ENCODE measurements at regions not wholly inside any gene's neighbourhood (a gene's known extent, or its start where the extent isn't known, plus 50 kb on each side); places are given as distances from the start of the nearest gene placed in this dataset.

DNA sequence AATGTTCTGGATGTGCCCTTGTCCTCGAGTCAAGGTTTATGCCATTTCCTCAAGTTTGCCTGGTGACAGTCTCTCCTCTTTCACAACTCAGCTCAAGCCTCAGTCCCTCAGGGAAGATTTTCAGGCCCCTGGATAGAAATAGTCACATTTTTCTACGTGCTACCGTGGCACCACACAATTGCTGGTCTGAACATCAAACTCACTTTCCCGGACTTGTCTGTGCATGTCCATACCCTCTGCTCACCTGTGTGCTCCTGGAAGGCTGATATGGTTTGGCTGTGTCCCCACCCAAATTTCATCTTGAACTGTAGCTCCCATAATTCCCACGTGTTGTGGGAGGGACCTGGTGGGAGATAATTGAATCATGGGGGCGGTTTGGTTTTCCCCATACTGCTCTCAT, 129.7 kb downstream of the HS3ST1 start:
- DNase-seq (ENCODE audit: low read depth in 1 of 2, low spot score in 2 of 2) (no peak), FAIRE-seq (no peak)
- no peak overlapping the region for H3K18ac ChIP-seq (ENCODE audit: extremely low read depth, low read length)
- no peak overlapping the region for H2BK120ac ChIP-seq (replicated peaks; ENCODE audit: low read depth, low read length)
- no peak overlapping the region for H2BK5ac ChIP-seq (ENCODE audit: low read depth, low read length)
- WGBS, 2 experiments (ENCODE audit: extremely low coverage in 1 of 2, insufficient coverage in 1 of 2, insufficient read length in 1 of 2, insufficient replicate concordance in 2 of 2, low coverage in 1 of 2, low lambda C conversion rate in 2 of 2, missing lambda C conversion rate in 1 of 2) = 90% methylated on average over 6 of the region's 6 CpGs; no CpG with 5 or more reads in 1 of the 2 experiments
- ChIA-PET CTCF (ENCODE audit: partially characterized antibody) (no interaction called here), POLR2A (ENCODE audit: partially characterized antibody) (no interaction called here)
- H2AFZ ChIP-seq (ENCODE audit: low read length) = no peak overlapping the region
- no peak overlapping the region for H2BK20ac ChIP-seq (ENCODE audit: low read length)
- H3K4me2 ChIP-seq (ENCODE audit: insufficient read depth in 1 of 2, low read depth in 2 of 2, low read length in 2 of 2) = no peak overlapping the region
- no peak overlapping the region for H3K9ac ChIP-seq (replicated peaks in 1 of 4; ENCODE audit: extremely low read depth in 1 of 4, low read depth in 3 of 4, low read length in 3 of 4)
- H4K20me1 ChIP-seq (replicated peaks in 1 of 2; ENCODE audit: control insufficient read depth in 1 of 2, insufficient read depth in 2 of 2, low read length in 2 of 2) = no peaks in the 10 kb centered on the region
- H4K8ac ChIP-seq (ENCODE audit: extremely low read depth, insufficient read depth, low read length) = no peak overlapping the region
- TF ChIP-seq CHD1 (IDR thresholded peaks at IDR 0.05; ENCODE audit: low read depth, low read length) (no peak), CREB1 (IDR thresholded peaks at IDR 0.05) (no peak), RFX5 (IDR thresholded peaks at IDR 0.05; ENCODE audit: borderline replicate concordance, low read depth, low read length) (no peak), CTBP2 (IDR thresholded peaks at IDR 0.05; ENCODE audit: borderline replicate concordance, insufficient read depth, insufficient read length, low read length) (no peak), CBX8 (IDR thresholded peaks at IDR 0.05; ENCODE audit: borderline replicate concordance, low read depth, low read length) (no peak), RNF2 (IDR thresholded peaks at IDR 0.05; ENCODE audit: borderline replicate concordance, low read depth, low read length, missing control alignments, poor library complexity, severe bottlenecking) (no peak), PHF8 (conservative IDR thresholded peaks at IDR 0.05; ENCODE audit: low read depth, low read length) (no peak), SP4 (IDR thresholded peaks at IDR 0.05; ENCODE audit: low read length) (no peak), EGR1 (IDR thresholded peaks at IDR 0.05; ENCODE audit: borderline replicate concordance, low read depth, low read length) (no peak), CEBPB (IDR thresholded peaks at IDR 0.05; ENCODE audit: low read depth, low read length) (no peak), POU5F1 (IDR thresholded peaks at IDR 0.05; ENCODE audit: low read depth, low read length) (no peak), JUN (IDR thresholded peaks at IDR 0.05; ENCODE audit: low read depth, low read length) (no peak), TAF1 (IDR thresholded peaks at IDR 0.05; ENCODE audit: low read depth, low read length) (no peak)
- TF ChIP-seq, protein P1, sequence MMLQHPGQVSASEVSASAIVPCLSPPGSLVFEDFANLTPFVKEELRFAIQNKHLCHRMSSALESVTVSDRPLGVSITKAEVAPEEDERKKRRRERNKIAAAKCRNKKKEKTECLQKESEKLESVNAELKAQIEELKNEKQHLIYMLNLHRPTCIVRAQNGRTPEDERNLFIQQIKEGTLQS (IDR thresholded peaks at IDR 0.05; ENCODE audit: insufficient read depth, low read depth, low read length) = no peak
- H3K27ac ChIP-seq (ENCODE audit: low read depth, low read length) = no peak overlapping the region
- no peak overlapping the region for H4K91ac ChIP-seq (replicated peaks; ENCODE audit: insufficient read length, low read length)
- H3K56ac ChIP-seq (replicated peaks; ENCODE audit: insufficient read length, low read depth, low read length) = no peak overlapping the region
- no peaks in the 10 kb centered on the region for H3K79me1 ChIP-seq (ENCODE audit: low read depth, low read length)
- H3K27me3 ChIP-seq (replicated peaks in 1 of 4; ENCODE audit: control insufficient read depth in 3 of 4, extremely low read depth in 1 of 4, insufficient read depth in 3 of 4, low read length in 3 of 4) = no peaks in the 10 kb centered on the region
- no peaks in the 10 kb centered on the region for H3K79me2 ChIP-seq (ENCODE audit: control insufficient read depth in 1 of 2, insufficient read depth in 2 of 2, low read length in 2 of 2)
- H3K23me2 ChIP-seq (ENCODE audit: low read depth, low read length) = no peaks in the 10 kb centered on the region
- H3K4me3 ChIP-seq (ENCODE audit: extremely low read depth in 1 of 4, insufficient read depth in 2 of 4, low read depth in 3 of 4, low read length in 4 of 4) = no peak overlapping the region
- no peak overlapping the region for H2BK12ac ChIP-seq (ENCODE audit: low read depth, low read length)
- no peak overlapping the region for H3K4ac ChIP-seq (replicated peaks; ENCODE audit: insufficient read length, low read depth, low read length)
- H3K4me1 ChIP-seq (replicated peaks in 1 of 4; ENCODE audit: control insufficient read depth in 3 of 4, insufficient read depth in 4 of 4, low read length in 3 of 4) = no peaks in the 10 kb centered on the region
- no peak overlapping the region for H4K5ac ChIP-seq (ENCODE audit: insufficient read length, low read depth, low read length)
- no peak overlapping the region for H2BK15ac ChIP-seq (ENCODE audit: low read length)
- no peak overlapping the region for H3K23ac ChIP-seq (ENCODE audit: insufficient read length)
- no peak overlapping the region for H2AK5ac ChIP-seq (ENCODE audit: low read depth, low read length)
- no peaks in the 10 kb centered on the region for H3K36me3 ChIP-seq (ENCODE audit: control insufficient read depth in 2 of 4, insufficient read depth in 4 of 4, low read length in 3 of 4)
- H3K9me3 ChIP-seq (ENCODE audit: insufficient read depth in 2 of 2, low read depth in 1 of 2, low read length in 1 of 2) = no peaks in the 10 kb centered on the region
- H3K14ac ChIP-seq (ENCODE audit: insufficient read length) = no peak overlapping the region

Data from H1 (cell line).